ENCODE measurements at regions not wholly inside any gene's neighbourhood (a gene's known extent, or its start where the extent isn't known, plus 50 kb on each side); places are given as distances from the start of the nearest gene placed in this dataset.

- no peak for DNase-seq
Observed at GRCh38 chr20:52921340-52921739, 50.8 kb upstream of the TSHZ2 start.

GRCh38 chr20:52918311-52918710 lies 53.8 kb upstream of the TSHZ2 start:
- no peak for DNase-seq

GRCh38 chr20:52915564-52915963 lies 56.6 kb upstream of the TSHZ2 start:
- DNase-seq, result no peak

- no peak for DNase-seq
Observed at GRCh38 chr20:52914870-52915269, 57.3 kb upstream of the TSHZ2 start.

GRCh38 chr20:52913650-52914387 lies 58.3 kb upstream of the TSHZ2 start:
- no peak for DNase-seq

GRCh38 chr20:52905241-52905994 lies 66.7 kb upstream of the TSHZ2 start:
- no peak for DNase-seq

- DNase-seq, result no peak
Observed at GRCh38 chr20:52904837-52905236, 67.3 kb upstream of the TSHZ2 start.

- DNase-seq, result no peak
Observed at GRCh38 chr20:52899041-52899608, 73.0 kb upstream of the TSHZ2 start.

GRCh38 chr20:52896348-52896747 lies 75.8 kb upstream of the TSHZ2 start:
- DNase-seq, result no peak

GRCh38 chr20:52895701-52896100 lies 76.5 kb upstream of the TSHZ2 start:
- DNase-seq, result no peak

- no peak for DNase-seq
Observed at GRCh38 chr20:52895235-52895634, 76.9 kb upstream of the TSHZ2 start.

GRCh38 chr20:52893498-52893897 lies 78.7 kb upstream of the TSHZ2 start:
- no peak for DNase-seq

GRCh38 chr20:52892023-52892422 lies 80.1 kb upstream of the TSHZ2 start:
- no peak for DNase-seq

- no peak for DNase-seq
Observed at GRCh38 chr20:52890130-52890529, 82.0 kb upstream of the TSHZ2 start.

- no peak for DNase-seq
Observed at GRCh38 chr20:52889225-52889624, 82.9 kb upstream of the TSHZ2 start.

- no peak for DNase-seq
Observed at GRCh38 chr20:52888096-52888495, 84.1 kb upstream of the TSHZ2 start.

- DNase-seq, result no peak
Observed at GRCh38 chr20:52880997-52881396, 91.2 kb upstream of the TSHZ2 start.

- no peak for DNase-seq
Observed at GRCh38 chr20:52880259-52880658, 91.9 kb upstream of the TSHZ2 start.

- no peak for DNase-seq
Observed at GRCh38 chr20:52874241-52874640, 97.9 kb upstream of the TSHZ2 start.

GRCh38 chr20:52869698-52870501 lies 102.3 kb upstream of the TSHZ2 start:
- no peak for DNase-seq

GRCh38 chr20:52869276-52869675 lies 102.9 kb upstream of the TSHZ2 start:
- DNase-seq, result no peak

- DNase-seq, result no peak
Observed at GRCh38 chr20:52867305-52867704, 104.9 kb upstream of the TSHZ2 start.

- DNase-seq, result no peak
Observed at GRCh38 chr20:52864916-52865605, 107.1 kb upstream of the TSHZ2 start.
